ENCODE measurements at regions not wholly inside any gene's neighbourhood (a gene's known extent, or its start where the extent isn't known, plus 50 kb on each side); places are given as distances from the start of the nearest gene placed in this dataset.

- H3K27ac ChIP-seq (ENCODE audit: low read depth, low read length) = no peak overlapping the region
- H3K9me3 ChIP-seq (ENCODE audit: control insufficient read depth in 3 of 3, low read length in 3 of 3) = no peaks in the 10 kb centered on the region
- H3K9ac ChIP-seq (ENCODE audit: low read depth in 1 of 3, low read length in 3 of 3) = no peak overlapping the region
- no peaks in the 10 kb centered on the region for H3K36me3 ChIP-seq (ENCODE audit: control insufficient read depth in 3 of 3, insufficient read depth in 3 of 3, low read length in 3 of 3)
- no peaks in the 10 kb centered on the region for H3K27me3 ChIP-seq (ENCODE audit: control insufficient read depth in 3 of 3, insufficient read depth in 3 of 3, low read length in 3 of 3)
- no peak overlapping the region for H3K4me3 ChIP-seq (ENCODE audit: low read length in 3 of 3)
- H3K4me1 ChIP-seq (ENCODE audit: control insufficient read depth in 3 of 3, insufficient read depth in 3 of 3, low read length in 3 of 3) = peaks cover 9 to 12% (median 11%) of the 10 kb centered on the region in 3 donors
These were observed 208.1 kb upstream of the ACTBL2 start for GRCh38 chr5:57690724-57691123.

- Histone ChIP-seq H3K4me3 (ENCODE audit: low read length in 3 of 3) (no peak overlapping the region), H3K36me3 (ENCODE audit: control insufficient read depth in 3 of 3, insufficient read depth in 3 of 3, low read length in 3 of 3) (no peaks in the 10 kb centered on the region), H3K9ac (ENCODE audit: low read depth in 1 of 3, low read length in 3 of 3) (no peak overlapping the region), H3K9me3 (ENCODE audit: control insufficient read depth in 3 of 3, low read length in 3 of 3) (no peaks in the 10 kb centered on the region), H3K27me3 (ENCODE audit: control insufficient read depth in 3 of 3, insufficient read depth in 3 of 3, low read length in 3 of 3) (no peaks in the 10 kb centered on the region), H3K27ac (ENCODE audit: low read depth, low read length) (no peak overlapping the region), H3K4me1 (ENCODE audit: control insufficient read depth in 3 of 3, insufficient read depth in 3 of 3, low read length in 3 of 3) (peaks cover under 1 to 2% (median 2%) of the 10 kb centered on the region in 3 donors)
These were observed 205.0 kb upstream of the ACTBL2 start for GRCh38 chr5:57687596-57687995.

- H3K4me1 ChIP-seq (ENCODE audit: control insufficient read depth in 3 of 3, insufficient read depth in 3 of 3, low read length in 3 of 3) = no peaks in the 10 kb centered on the region
- H3K36me3 ChIP-seq (ENCODE audit: control insufficient read depth in 3 of 3, insufficient read depth in 3 of 3, low read length in 3 of 3) = no peaks in the 10 kb centered on the region
- H3K27ac ChIP-seq (ENCODE audit: low read depth, low read length) = no peak overlapping the region
- no peaks in the 10 kb centered on the region for H3K27me3 ChIP-seq (ENCODE audit: control insufficient read depth in 3 of 3, insufficient read depth in 3 of 3, low read length in 3 of 3)
- H3K4me3 ChIP-seq (ENCODE audit: low read length in 3 of 3) = no peak overlapping the region
- no peaks in the 10 kb centered on the region for H3K9me3 ChIP-seq (ENCODE audit: control insufficient read depth in 3 of 3, low read length in 3 of 3)
- H3K9ac ChIP-seq (ENCODE audit: low read depth in 1 of 3, low read length in 3 of 3) = no peak overlapping the region
These were observed 203.1 kb upstream of the ACTBL2 start for GRCh38 chr5:57685516-57686255.

- no peaks in the 10 kb centered on the region for H3K27me3 ChIP-seq (ENCODE audit: control insufficient read depth in 3 of 3, insufficient read depth in 3 of 3, low read length in 3 of 3)
- no peaks in the 10 kb centered on the region for H3K9me3 ChIP-seq (ENCODE audit: control insufficient read depth in 3 of 3, low read length in 3 of 3)
- H3K9ac ChIP-seq (ENCODE audit: low read depth in 1 of 3, low read length in 3 of 3) = no peak overlapping the region
- no peaks in the 10 kb centered on the region for H3K36me3 ChIP-seq (ENCODE audit: control insufficient read depth in 3 of 3, insufficient read depth in 3 of 3, low read length in 3 of 3)
- no peak overlapping the region for H3K27ac ChIP-seq (ENCODE audit: low read depth, low read length)
- H3K4me1 ChIP-seq (ENCODE audit: control insufficient read depth in 3 of 3, insufficient read depth in 3 of 3, low read length in 3 of 3) = no peaks in the 10 kb centered on the region
- H3K4me3 ChIP-seq (ENCODE audit: low read length in 3 of 3) = no peak overlapping the region
These were observed 201.7 kb upstream of the ACTBL2 start for GRCh38 chr5:57684299-57684702.

GRCh38 chr5:57683036-57683630 is 200.5 kb upstream of the ACTBL2 start:
- H3K27me3 ChIP-seq (ENCODE audit: control insufficient read depth in 3 of 3, insufficient read depth in 3 of 3, low read length in 3 of 3) = no peaks in the 10 kb centered on the region
- no peak overlapping the region for H3K4me3 ChIP-seq (ENCODE audit: low read length in 3 of 3)
- no peak overlapping the region for H3K9ac ChIP-seq (ENCODE audit: low read depth in 1 of 3, low read length in 3 of 3)
- no peak overlapping the region for H3K27ac ChIP-seq (ENCODE audit: low read depth, low read length)
- H3K36me3 ChIP-seq (ENCODE audit: control insufficient read depth in 3 of 3, insufficient read depth in 3 of 3, low read length in 3 of 3) = no peaks in the 10 kb centered on the region
- H3K9me3 ChIP-seq (ENCODE audit: control insufficient read depth in 3 of 3, low read length in 3 of 3) = no peaks in the 10 kb centered on the region
- H3K4me1 ChIP-seq (ENCODE audit: control insufficient read depth in 3 of 3, insufficient read depth in 3 of 3, low read length in 3 of 3) = no peaks in the 10 kb centered on the region

- no peaks in the 10 kb centered on the region for H3K4me1 ChIP-seq (ENCODE audit: control insufficient read depth in 3 of 3, insufficient read depth in 3 of 3, low read length in 3 of 3)
- H3K4me3 ChIP-seq (ENCODE audit: low read length in 3 of 3) = no peak overlapping the region
- no peaks in the 10 kb centered on the region for H3K36me3 ChIP-seq (ENCODE audit: control insufficient read depth in 3 of 3, insufficient read depth in 3 of 3, low read length in 3 of 3)
- H3K27ac ChIP-seq (ENCODE audit: low read depth, low read length) = no peak overlapping the region
- no peaks in the 10 kb centered on the region for H3K27me3 ChIP-seq (ENCODE audit: control insufficient read depth in 3 of 3, insufficient read depth in 3 of 3, low read length in 3 of 3)
- no peak overlapping the region for H3K9ac ChIP-seq (ENCODE audit: low read depth in 1 of 3, low read length in 3 of 3)
- no peaks in the 10 kb centered on the region for H3K9me3 ChIP-seq (ENCODE audit: control insufficient read depth in 3 of 3, low read length in 3 of 3)
These were observed 199.3 kb upstream of the ACTBL2 start for GRCh38 chr5:57681942-57682341.

GRCh38 chr5:57680686-57681085 is 198.1 kb upstream of the ACTBL2 start:
- Histone ChIP-seq H3K27ac (ENCODE audit: low read depth, low read length) (no peak overlapping the region), H3K4me1 (ENCODE audit: control insufficient read depth in 3 of 3, insufficient read depth in 3 of 3, low read length in 3 of 3) (no peaks in the 10 kb centered on the region), H3K9me3 (ENCODE audit: control insufficient read depth in 3 of 3, low read length in 3 of 3) (no peaks in the 10 kb centered on the region), H3K27me3 (ENCODE audit: control insufficient read depth in 3 of 3, insufficient read depth in 3 of 3, low read length in 3 of 3) (no peaks in the 10 kb centered on the region), H3K4me3 (ENCODE audit: low read length in 3 of 3) (no peak overlapping the region), H3K36me3 (ENCODE audit: control insufficient read depth in 3 of 3, insufficient read depth in 3 of 3, low read length in 3 of 3) (no peaks in the 10 kb centered on the region), H3K9ac (ENCODE audit: low read depth in 1 of 3, low read length in 3 of 3) (no peak overlapping the region)

- Histone ChIP-seq H3K4me1 (ENCODE audit: control insufficient read depth in 3 of 3, insufficient read depth in 3 of 3, low read length in 3 of 3) (no peaks in the 10 kb centered on the region), H3K4me3 (ENCODE audit: low read length in 3 of 3) (no peak overlapping the region), H3K27ac (ENCODE audit: low read depth, low read length) (no peak overlapping the region), H3K36me3 (ENCODE audit: control insufficient read depth in 3 of 3, insufficient read depth in 3 of 3, low read length in 3 of 3) (no peaks in the 10 kb centered on the region), H3K9me3 (ENCODE audit: control insufficient read depth in 3 of 3, low read length in 3 of 3) (no peaks in the 10 kb centered on the region), H3K9ac (ENCODE audit: low read depth in 1 of 3, low read length in 3 of 3) (no peak overlapping the region), H3K27me3 (ENCODE audit: control insufficient read depth in 3 of 3, insufficient read depth in 3 of 3, low read length in 3 of 3) (no peaks in the 10 kb centered on the region)
These were observed 194.6 kb upstream of the ACTBL2 start for GRCh38 chr5:57677235-57677634.

- H3K9me3 ChIP-seq (ENCODE audit: control insufficient read depth in 3 of 3, low read length in 3 of 3) = no peaks in the 10 kb centered on the region
- H3K4me3 ChIP-seq (ENCODE audit: low read length in 3 of 3) = no peak overlapping the region
- H3K27me3 ChIP-seq (ENCODE audit: control insufficient read depth in 3 of 3, insufficient read depth in 3 of 3, low read length in 3 of 3) = no peaks in the 10 kb centered on the region
- no peaks in the 10 kb centered on the region for H3K4me1 ChIP-seq (ENCODE audit: control insufficient read depth in 3 of 3, insufficient read depth in 3 of 3, low read length in 3 of 3)
- no peak overlapping the region for H3K27ac ChIP-seq (ENCODE audit: low read depth, low read length)
- no peak overlapping the region for H3K9ac ChIP-seq (ENCODE audit: low read depth in 1 of 3, low read length in 3 of 3)
- H3K36me3 ChIP-seq (ENCODE audit: control insufficient read depth in 3 of 3, insufficient read depth in 3 of 3, low read length in 3 of 3) = no peaks in the 10 kb centered on the region
These were observed 193.8 kb upstream of the ACTBL2 start for GRCh38 chr5:57676222-57677098.

- H3K9me3 ChIP-seq (ENCODE audit: control insufficient read depth in 3 of 3, low read length in 3 of 3) = no peaks in the 10 kb centered on the region
These were observed 192.6 kb upstream of the ACTBL2 start for GRCh38 chr5:57675236-57675635.

More at GRCh38 chr5:57675236-57675635, 192.6 kb upstream of the ACTBL2 start:
- no peak overlapping the region for H3K9ac ChIP-seq (ENCODE audit: low read depth in 1 of 3, low read length in 3 of 3)
- no peaks in the 10 kb centered on the region for H3K4me1 ChIP-seq (ENCODE audit: control insufficient read depth in 3 of 3, insufficient read depth in 3 of 3, low read length in 3 of 3)
- no peak overlapping the region for H3K27ac ChIP-seq (ENCODE audit: low read depth, low read length)
- no peaks in the 10 kb centered on the region for H3K36me3 ChIP-seq (ENCODE audit: control insufficient read depth in 3 of 3, insufficient read depth in 3 of 3, low read length in 3 of 3)
- H3K4me3 ChIP-seq (ENCODE audit: low read length in 3 of 3) = no peak overlapping the region
- H3K27me3 ChIP-seq (ENCODE audit: control insufficient read depth in 3 of 3, insufficient read depth in 3 of 3, low read length in 3 of 3) = no peaks in the 10 kb centered on the region

Measured in skeletal muscle tissue (tissue), 3 donors.